GM11168 (cell line): ENCODE measurements at regions not wholly inside any gene's neighbourhood (a gene's known extent, or its start where the extent isn't known, plus 50 kb on each side); places are given as distances from the start of the nearest gene placed in this dataset.

Experiments used
- in situ Hi-C: fragments of 300-500 bp; cut with MboI; formaldehyde crosslinking; loops from one replicate; pipeline ENCODE4 v1.12.0; 2022; ENCODE audit warnings: low sequenced_read_pairs; ENCODE audit not compliant: unreplicated experiment

- in situ Hi-C loops: no loop called here
Measured at GRCh38 chr7:67535241-67535989, 538.8 kb downstream of the TYW1 start.

DNA sequence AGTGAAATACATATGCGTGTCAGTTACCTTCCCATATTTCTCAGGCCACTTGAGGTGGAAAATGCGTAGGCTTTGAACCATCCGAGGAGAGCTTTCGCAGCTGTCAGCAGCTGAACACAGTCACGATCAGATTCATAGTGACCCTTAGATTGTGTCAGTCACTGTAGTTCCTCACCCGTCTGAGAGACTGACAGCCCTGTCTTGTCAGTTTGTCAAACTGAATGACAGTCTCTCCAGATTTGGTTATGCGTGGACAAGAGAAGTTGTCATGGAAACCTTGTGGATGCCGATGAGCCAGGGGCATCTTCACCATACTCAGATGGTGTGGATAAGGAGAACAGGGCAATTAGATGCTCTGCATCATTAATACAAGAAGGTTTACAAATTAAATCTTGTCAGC, 546.3 kb downstream of the TYW1 start:
- in situ Hi-C loops: no loop called here

DNA sequence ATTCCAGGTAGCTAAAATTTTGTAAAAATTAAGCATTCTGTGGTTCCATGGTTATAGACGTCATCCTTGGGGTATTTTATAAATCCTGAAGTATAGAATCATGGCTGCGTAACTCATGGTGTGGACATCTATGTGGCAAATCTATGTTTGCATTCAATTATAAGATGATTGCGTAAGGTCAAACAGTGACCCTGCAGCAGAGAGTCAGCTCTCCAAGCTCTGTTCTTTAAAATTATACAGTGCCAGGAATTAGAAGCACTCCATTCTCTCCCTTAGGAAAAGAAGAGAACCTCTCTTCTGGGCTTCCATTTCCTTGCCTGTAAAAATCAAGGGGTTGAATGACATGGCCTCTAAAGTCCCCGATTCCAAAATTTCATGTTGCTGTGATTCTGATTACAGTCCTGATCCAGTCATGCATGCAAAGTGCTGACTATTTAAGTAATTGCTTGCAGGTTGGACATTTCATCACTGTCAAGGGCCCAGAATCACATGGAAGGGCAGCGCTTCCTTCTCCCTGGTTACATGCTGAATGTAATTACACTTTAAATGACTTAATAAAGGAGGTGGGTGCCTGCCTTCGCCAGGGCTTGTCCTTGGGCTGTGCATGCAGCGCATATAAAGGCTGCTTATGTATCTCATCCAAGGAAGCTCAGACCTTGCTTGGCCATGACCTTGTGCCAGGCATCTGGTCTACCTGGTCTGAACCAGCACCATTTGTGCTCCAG, 550.7 kb downstream of the TYW1 start:
- in situ Hi-C loops: no loop called here

GRCh38 chr7:67549126-67549525, 552.5 kb downstream of the TYW1 start:
- in situ Hi-C loops: no loop called here

DNA sequence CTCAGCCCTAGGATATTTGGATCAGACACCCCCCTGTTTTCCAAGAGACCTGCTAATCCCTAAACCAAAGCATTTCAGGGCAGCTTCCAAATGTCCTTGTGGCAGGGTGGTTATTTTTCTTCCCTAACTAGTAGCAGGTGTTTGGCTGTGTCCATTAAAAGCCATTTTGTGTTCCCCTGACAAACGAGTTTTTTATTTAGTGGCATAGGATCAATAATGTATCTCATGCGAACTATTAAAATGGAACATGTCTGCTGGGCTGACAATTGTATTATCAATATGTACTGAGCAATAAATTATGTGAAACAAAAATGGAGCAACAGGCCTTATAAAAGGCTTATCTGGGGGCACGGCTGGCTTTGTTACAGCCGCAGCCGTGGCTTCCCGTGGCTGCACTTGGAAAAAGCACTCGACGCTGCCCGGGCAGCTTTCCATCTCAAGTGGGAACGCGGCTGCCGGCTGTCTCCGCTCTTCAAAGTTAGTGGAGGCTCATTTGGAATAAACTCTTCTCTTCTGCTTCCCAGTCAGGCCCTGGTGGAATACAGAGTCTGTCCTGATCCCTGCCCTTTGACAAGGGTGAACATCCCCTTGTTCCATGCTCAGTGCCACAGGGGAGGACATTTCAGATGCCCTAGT, 554.3 kb downstream of the TYW1 start:
- in situ Hi-C loops: no loop called here

- in situ Hi-C loops: no loop called here
Measured at GRCh38 chr7:67552738-67553137, 556.1 kb downstream of the TYW1 start.

GRCh38 chr7:67553378-67553777, 556.7 kb downstream of the TYW1 start:
- in situ Hi-C loops: no loop called here

GRCh38 chr7:67554986-67555385, 558.4 kb downstream of the TYW1 start:
- in situ Hi-C loops: no loop called here

DNA sequence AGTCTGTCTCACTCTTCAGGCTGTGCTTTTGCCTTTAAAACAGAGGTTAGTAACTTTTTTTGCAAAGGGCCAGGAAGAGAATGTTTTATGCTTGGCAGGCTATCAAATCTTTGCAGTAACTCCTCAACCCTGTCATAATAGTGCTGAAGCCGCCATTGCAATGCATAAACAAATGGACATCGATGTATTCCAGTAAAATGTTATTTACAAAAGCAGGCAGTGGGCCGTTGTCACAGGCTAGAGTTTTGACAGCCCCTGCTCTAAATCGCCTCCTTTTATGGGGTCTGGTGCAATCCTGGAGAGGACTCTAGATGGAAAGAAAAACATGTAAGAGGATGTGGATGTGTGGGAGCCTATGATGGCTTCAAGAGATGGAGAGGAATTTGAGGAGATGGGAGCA, 568.3 kb downstream of the TYW1 start:
- in situ Hi-C loops: no loop called here

DNA sequence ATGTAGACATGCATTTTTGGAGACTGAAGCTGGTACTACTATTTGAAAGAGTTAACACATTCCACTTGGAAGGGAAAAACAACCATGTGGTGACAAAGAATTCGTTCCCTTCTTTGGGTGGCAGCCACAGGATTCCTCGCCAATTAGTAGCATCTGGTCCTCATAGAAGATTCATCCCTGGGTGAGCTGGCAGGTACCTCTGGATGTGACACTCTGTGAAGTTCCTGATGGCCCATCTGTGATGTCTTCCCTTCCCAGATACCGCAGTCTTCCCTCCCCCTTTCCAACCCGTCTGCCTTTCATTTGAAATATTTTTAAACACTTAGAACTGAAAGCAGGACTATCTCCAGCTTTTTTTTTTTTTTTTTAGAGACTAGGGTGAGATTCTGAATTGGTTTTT, 569.5 kb downstream of the TYW1 start:
- in situ Hi-C loops: no loop called here

GRCh38 chr7:67571026-67571545, 574.5 kb downstream of the TYW1 start:
- in situ Hi-C loops: no loop called here

DNA sequence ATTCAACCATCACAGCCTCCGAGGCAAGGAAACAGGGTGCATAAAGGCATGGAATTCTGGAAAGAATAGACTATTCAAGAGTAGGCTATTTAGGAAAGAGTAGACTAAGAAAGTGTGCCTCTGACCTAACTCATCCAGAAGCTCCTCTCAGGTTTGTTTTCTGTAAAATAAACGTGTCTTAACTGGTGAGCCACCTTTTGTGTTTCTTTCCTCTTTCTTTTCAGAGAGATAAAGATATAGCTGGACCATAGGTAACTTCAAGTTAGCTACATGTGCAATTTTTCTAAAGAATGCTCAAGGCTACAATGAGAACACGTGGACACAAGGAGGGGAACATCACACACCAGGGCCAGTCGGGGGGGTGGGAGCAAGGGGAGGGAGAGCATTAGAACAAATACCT, 577.0 kb downstream of the TYW1 start:
- in situ Hi-C loops: no loop called here

- in situ Hi-C loops: no loop called here
Measured at GRCh38 chr7:67588631-67589030, 592.0 kb downstream of the TYW1 start.

GRCh38 chr7:67589183-67589582, 592.5 kb downstream of the TYW1 start:
- in situ Hi-C loops: no loop called here

DNA sequence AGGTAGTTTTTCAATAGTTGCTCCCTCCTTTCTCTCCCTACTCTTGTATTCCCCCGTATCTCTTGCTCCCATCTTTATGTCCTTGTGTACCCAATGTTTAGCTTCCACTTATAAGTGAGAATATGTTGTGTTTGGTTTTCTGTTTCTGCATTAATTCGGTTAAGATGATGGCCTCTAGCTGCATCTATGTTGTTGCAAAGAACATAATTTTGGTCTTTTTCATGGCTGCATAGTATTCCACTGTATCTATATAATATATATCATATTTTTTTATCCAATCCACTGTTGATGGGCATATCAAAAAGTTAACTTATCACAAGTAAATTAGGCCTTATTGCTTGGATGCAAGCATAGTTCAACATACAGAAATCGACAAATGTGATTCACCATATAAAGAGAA, 594.0 kb downstream of the TYW1 start:
- in situ Hi-C loops: no loop called here

DNA sequence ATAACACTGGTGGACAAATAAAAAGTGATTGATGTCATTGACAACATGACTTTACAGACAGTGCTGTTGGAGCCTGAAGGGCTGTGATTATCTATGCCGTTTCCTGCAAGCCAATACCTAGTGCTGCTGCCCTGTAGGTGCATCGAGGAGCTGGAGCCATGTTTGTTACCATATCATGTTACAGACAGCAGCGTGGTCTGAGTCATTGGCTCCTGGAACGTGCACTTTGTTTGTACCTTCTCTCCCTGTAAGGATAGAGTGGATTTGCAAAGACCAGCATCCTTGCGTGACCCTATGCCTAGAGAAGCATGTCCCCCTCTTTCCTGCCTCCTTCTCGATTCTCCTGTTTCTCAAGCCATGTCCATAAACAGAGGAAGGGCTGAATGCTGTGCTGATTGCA, 597.2 kb downstream of the TYW1 start:
- in situ Hi-C loops: no loop called here

DNA sequence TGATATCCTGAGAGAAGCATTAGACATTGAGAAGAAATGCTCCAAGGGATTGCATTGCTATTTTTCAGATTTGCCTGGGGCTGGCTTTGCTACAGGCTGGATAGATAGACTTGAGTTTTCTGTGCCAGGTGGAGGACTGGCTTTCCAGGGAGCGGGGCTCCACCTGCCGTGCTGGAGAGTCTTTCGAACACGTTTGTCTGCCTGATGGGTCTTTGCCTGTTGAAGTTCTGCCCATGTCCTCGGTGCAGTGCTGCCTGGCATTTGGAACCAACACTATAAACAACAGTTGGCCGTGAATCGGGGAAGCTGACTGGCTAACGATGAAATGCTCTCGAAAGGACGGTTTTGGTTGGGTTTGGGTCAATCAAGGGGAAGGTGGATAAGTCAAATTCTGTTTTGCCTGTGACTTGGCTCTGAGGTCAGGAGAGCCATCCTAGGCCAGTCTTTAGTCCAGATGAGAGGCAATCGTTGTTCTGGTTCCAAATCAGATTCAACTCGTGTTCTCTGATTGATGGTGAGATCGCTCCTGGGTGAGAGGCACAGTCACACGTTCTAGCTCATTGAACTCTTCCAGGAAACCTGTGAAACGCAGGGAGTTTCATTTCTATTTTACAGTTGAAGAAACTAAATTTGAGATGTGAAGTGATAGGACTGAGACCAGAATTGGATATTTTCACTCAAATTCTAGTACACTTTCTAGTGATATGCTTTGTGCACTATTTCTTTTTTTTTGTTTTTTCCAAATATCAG, 599.0 kb downstream of the TYW1 start:
- in situ Hi-C loops: no loop called here

DNA sequence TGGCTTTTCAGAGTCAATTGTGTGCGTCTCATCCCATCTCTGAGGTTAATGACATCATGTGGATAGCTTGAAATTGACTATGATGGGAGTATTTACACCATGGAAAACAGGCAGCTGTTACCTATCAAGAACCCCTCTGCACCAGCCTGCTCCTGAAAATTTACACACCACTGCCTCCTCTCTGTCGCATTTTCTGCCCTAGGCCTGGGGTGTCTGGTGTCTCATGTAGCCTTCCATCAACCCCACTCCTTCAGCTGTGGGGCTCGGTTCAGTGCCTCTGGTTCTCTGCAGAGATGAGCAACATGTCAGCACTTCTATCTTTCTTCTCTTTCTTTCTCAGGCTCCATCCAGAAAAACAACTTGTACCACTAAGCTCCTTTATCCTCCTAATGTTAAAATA, 600.5 kb downstream of the TYW1 start:
- in situ Hi-C loops: no loop called here

DNA sequence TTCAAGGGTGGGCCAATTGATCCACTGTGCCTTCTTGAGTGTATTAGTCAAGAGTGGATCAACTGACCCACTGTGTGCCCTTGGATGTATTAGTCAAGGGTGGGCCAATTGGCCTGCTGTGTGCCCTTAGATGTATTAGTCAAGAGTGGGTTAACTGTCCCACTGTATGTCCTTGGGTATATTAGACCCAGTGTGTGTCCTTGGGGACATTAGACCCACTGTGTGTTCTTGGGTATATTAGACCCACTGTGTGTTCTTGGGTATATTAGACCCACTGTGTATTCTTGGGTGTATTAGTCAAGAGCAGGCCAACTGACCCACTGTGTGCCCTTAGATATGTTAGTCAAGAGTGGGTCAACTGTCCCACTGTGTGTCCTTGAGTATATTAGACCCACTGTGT, 601.8 kb downstream of the TYW1 start:
- in situ Hi-C loops: no loop called here

GRCh38 chr7:67599331-67600062, 602.9 kb downstream of the TYW1 start:
- in situ Hi-C loops: no loop called here
